Suprapubic skin (tissue), 4 donors: ENCODE measurements at regions not wholly inside any gene's neighbourhood (a gene's known extent, or its start where the extent isn't known, plus 50 kb on each side); places are given as distances from the start of the nearest gene placed in this dataset.

Experiments
- DNase-seq, 2 donors: peaks; one replicate each; pipeline ENCODE4 v3.0.0-alpha.2; 2019; ENCODE audit warnings: low spot score in 2 of 2
- H3K27ac ChIP-seq: fragments of 200-600 bp; sonication (generic); one replicate; pipeline ENCODE4 v1.5.1; 2019
- H3K27me3 ChIP-seq: fragments of 200-600 bp; sonication (generic); one replicate; pipeline ENCODE4 v1.5.1; 2019
- H3K36me3 ChIP-seq: fragments of 200-600 bp; sonication (generic); one replicate; pipeline ENCODE4 v1.5.1; 2019
- H3K4me1 ChIP-seq: fragments of 200-600 bp; sonication (generic); one replicate; pipeline ENCODE4 v1.5.1; 2019
- H3K4me3 ChIP-seq: fragments of 200-600 bp; sonication (generic); one replicate; pipeline ENCODE4 v1.5.1; 2019; ENCODE audit warnings: mild to moderate bottlenecking
- H3K9me3 ChIP-seq: fragments of 200-600 bp; sonication (generic); one replicate; pipeline ENCODE4 v1.5.1; 2019
- CTCF ChIP-seq, 2 donors: fragments of 200-600 bp in 1 of 2; fragments of 450-650 bp in 1 of 2; sonication (generic) in 1 of 2; IDR thresholded peaks; one replicate each; pipeline ENCODE4 v1.5.1; 2016 to 2019; ENCODE audit warnings: antibody characterized with exemption in 2 of 2, mild to moderate bottlenecking in 1 of 2, moderate library complexity in 1 of 2
- EP300 ChIP-seq: sonication (generic); formaldehyde crosslinking; IDR thresholded peaks from one replicate; pipeline ENCODE4 v1.6.1; 2017; ENCODE audit warnings: antibody characterized with exemption
- POLR2A ChIP-seq, 2 donors: fragments of 450-650 bp; IDR thresholded peaks; one replicate each; pipeline ENCODE4 v1.6.1; 2017; ENCODE audit warnings: antibody characterized with exemption in 2 of 2, mild to moderate bottlenecking in 2 of 2, moderate library complexity in 2 of 2
- POLR2AphosphoS5 ChIP-seq, 3 donors: sonication (generic); formaldehyde crosslinking; IDR thresholded peaks; one replicate each; pipeline ENCODE4 v1.6.1; 2017; ENCODE audit warnings: antibody characterized with exemption in 3 of 3
- WGBS: methylation state at CpG from one replicate; pipeline ENCODE4 v1.1.5; 2018; 5-methylcytosine and 5-hydroxymethylcytosine counted together

DNA sequence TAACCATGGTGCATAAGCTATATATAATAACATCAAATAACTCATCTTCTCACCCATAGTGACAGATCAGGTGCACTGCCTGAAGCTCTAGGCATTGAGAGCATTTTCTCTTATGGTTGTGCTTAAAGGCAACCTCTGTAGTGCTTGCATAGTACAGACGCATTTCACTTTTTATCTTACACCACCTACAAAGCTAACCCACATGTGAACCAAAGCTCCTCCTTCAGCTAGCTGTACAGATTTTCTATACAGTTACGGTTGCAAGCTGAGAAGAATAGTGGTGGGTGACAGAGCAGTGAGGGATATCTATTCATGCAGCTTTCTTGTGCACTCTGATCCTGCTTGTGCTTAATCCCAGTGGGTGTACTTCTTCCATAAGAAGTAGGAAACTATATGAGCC, 1525.2 kb downstream of the STIM2 start:
- no peak for DNase-seq
- no peak for TF ChIP-seq POLR2AphosphoS5 (IDR thresholded peaks at IDR 0.05)
- no peak for TF ChIP-seq CTCF (IDR thresholded peaks at IDR 0.05)
- TF ChIP-seq EP300 = no peak
- TF ChIP-seq POLR2A (IDR thresholded peaks at IDR 0.05) = no peak
- Histone ChIP-seq H3K27ac (no peak overlapping the region), H3K4me1 (no peaks in the 10 kb centered on the region), H3K36me3 (no peaks in the 10 kb centered on the region), H3K4me3 (no peak overlapping the region), H3K9me3 (peaks cover 2% of the 10 kb centered on the region), H3K27me3 (no peaks in the 10 kb centered on the region)
- 67% methylated on average over 2 of the region's 2 CpGs for WGBS

- DNase-seq = no peak
- Histone ChIP-seq H3K27ac (no peak overlapping the region), H3K27me3 (no peaks in the 10 kb centered on the region), H3K4me3 (no peak overlapping the region), H3K9me3 (no peaks in the 10 kb centered on the region), H3K36me3 (no peaks in the 10 kb centered on the region), H3K4me1 (no peaks in the 10 kb centered on the region)
- no peak for TF ChIP-seq EP300
- no peak for TF ChIP-seq POLR2AphosphoS5 (IDR thresholded peaks at IDR 0.05)
- no peak for TF ChIP-seq CTCF (IDR thresholded peaks at IDR 0.05)
- TF ChIP-seq POLR2A (IDR thresholded peaks at IDR 0.05) = no peak
Measured at GRCh38 chr4:28386776-28387175, 1526.1 kb downstream of the STIM2 start.

- Histone ChIP-seq H3K4me3 (no peak overlapping the region), H3K4me1 (no peaks in the 10 kb centered on the region), H3K27ac (no peak overlapping the region), H3K27me3 (no peaks in the 10 kb centered on the region), H3K36me3 (no peaks in the 10 kb centered on the region), H3K9me3 (no peaks in the 10 kb centered on the region)
- TF ChIP-seq EP300 (no peak), CTCF (IDR thresholded peaks at IDR 0.05) (no peak), POLR2A (IDR thresholded peaks at IDR 0.05) (no peak), POLR2AphosphoS5 (IDR thresholded peaks at IDR 0.05) (no peak)
- no peak for DNase-seq
- 80% methylated on average over 2 of the region's 2 CpGs for WGBS
Measured at GRCh38 chr4:28388471-28388870, 1527.8 kb downstream of the STIM2 start.

GRCh38 chr4:28391877-28392276, 1531.2 kb downstream of the STIM2 start:
- TF ChIP-seq EP300 (no peak), POLR2A (IDR thresholded peaks at IDR 0.05) (no peak)
- Histone ChIP-seq H3K36me3 (no peaks in the 10 kb centered on the region), H3K4me1 (no peaks in the 10 kb centered on the region), H3K4me3 (no peak overlapping the region), H3K27ac (no peak overlapping the region), H3K9me3 (no peaks in the 10 kb centered on the region), H3K27me3 (no peaks in the 10 kb centered on the region)
- no peak for DNase-seq
- WGBS = 76% methylated on average over 4 of the region's 4 CpGs

DNA sequence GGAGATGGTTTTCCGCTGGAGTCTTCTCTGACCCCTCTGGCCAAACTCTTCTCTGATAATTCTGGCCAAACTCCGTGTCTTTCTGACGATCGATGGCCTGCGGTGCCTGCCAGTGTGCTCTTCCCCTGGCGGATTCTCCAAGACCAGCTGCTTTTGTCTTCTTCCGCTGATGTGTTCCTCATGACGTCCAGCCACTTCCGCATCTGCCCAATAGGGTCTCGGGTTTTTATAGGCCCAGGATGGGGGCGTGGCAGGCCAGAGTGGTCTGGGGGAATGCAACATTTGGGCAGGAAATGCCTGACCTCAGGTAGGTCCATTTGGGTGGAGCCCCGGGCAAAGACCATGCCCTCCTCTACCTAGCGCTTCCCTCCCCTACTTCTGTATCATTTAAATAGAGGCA, 1542.1 kb downstream of the STIM2 start:
- no peaks in the 10 kb centered on the region for H3K9me3 ChIP-seq
- no peak for DNase-seq
- no peak for TF ChIP-seq POLR2A (IDR thresholded peaks at IDR 0.05)
- no peak for TF ChIP-seq CTCF (IDR thresholded peaks at IDR 0.05)
- no peak for TF ChIP-seq POLR2AphosphoS5 (IDR thresholded peaks at IDR 0.05)
- TF ChIP-seq EP300 = no peak
- no peaks in the 10 kb centered on the region for H3K27me3 ChIP-seq
- H3K4me1 ChIP-seq = no peaks in the 10 kb centered on the region
- no peaks in the 10 kb centered on the region for H3K36me3 ChIP-seq
- H3K27ac ChIP-seq = no peak overlapping the region
- H3K4me3 ChIP-seq = no peak overlapping the region
- WGBS = 96% methylated on average over 13 of the region's 13 CpGs

DNA sequence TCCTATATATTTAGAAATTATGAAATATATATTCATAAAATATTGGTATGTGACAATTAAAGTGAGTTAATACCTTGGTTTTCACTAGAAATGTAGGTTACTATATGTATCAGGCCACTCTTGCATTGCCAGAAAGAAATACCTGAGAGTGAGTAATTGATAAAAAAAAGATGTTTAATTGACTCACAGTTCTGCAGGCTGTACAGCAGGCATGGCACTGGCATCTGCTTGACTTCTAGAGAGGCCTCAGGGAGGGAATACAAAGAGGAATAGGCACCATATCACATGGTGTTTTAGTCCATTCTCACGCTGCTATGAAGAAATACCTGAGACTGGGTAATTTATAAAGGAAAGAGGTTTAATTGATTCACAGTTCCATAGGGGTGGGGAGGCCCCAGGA, 1560.6 kb downstream of the STIM2 start:
- DNase-seq = no peak
- 59% methylated on average over 1 of the region's 1 CpG for WGBS
- no peaks in the 10 kb centered on the region for H3K4me1 ChIP-seq
- no peaks in the 10 kb centered on the region for H3K36me3 ChIP-seq
- H3K4me3 ChIP-seq = no peak overlapping the region
- H3K27me3 ChIP-seq = no peaks in the 10 kb centered on the region
- no peak overlapping the region for H3K27ac ChIP-seq
- no peaks in the 10 kb centered on the region for H3K9me3 ChIP-seq
- no peak for TF ChIP-seq CTCF (IDR thresholded peaks at IDR 0.05)
- TF ChIP-seq EP300 = no peak
- TF ChIP-seq POLR2AphosphoS5 (IDR thresholded peaks at IDR 0.05) = no peak
- TF ChIP-seq POLR2A (IDR thresholded peaks at IDR 0.05) = no peak
